MM.1S (cell line): ENCODE measurements at regions not wholly inside any gene's neighbourhood (a gene's known extent, or its start where the extent isn't known, plus 50 kb on each side); places are given as distances from the start of the nearest gene placed in this dataset.
"Not testable (repeated sequence)": the region's sequence is repeated elsewhere in the genome, so short reads cannot be mapped to it uniquely, and the experiment has no call there.

Experiments
- DNase-seq: peaks from one replicate; pipeline ENCODE4 v3.0.0-alpha.2; 2015
- H2AFZ ChIP-seq: fragments of 300-600 bp; sonication (generic); 2 replicates; pipeline ENCODE4 v1.6.0; 2016; ENCODE audit warnings: antibody characterized with exemption, low read length
- H3F3A ChIP-seq: fragments of 300-600 bp; sonication (generic); 2 replicates; pipeline ENCODE4 v1.6.1; 2016; ENCODE audit warnings: mild to moderate bottlenecking, antibody characterized with exemption, low read length, moderate library complexity, mixed read lengths; ENCODE audit not compliant: insufficient read depth
- H3K27ac ChIP-seq: fragments of 300-600 bp; sonication (generic); 2 replicates; pipeline ENCODE4 v1.5.1; 2016; ENCODE audit warnings: mild to moderate bottlenecking, low read length
- H3K27me3 ChIP-seq: fragments of 300-600 bp; sonication (generic); replicated peaks from 2 replicates; pipeline ENCODE4 v1.6.0; 2016; ENCODE audit warnings: low read length; ENCODE audit not compliant: insufficient read depth
- H3K36me3 ChIP-seq: fragments of 300-600 bp; sonication (generic); replicated peaks from 2 replicates; pipeline ENCODE4 v1.6.1; 2016; ENCODE audit warnings: mild to moderate bottlenecking, low read length, mixed read lengths; ENCODE audit not compliant: insufficient read depth
- H3K4me1 ChIP-seq: fragments of 300-600 bp; sonication (generic); 2 replicates; pipeline ENCODE4 v1.6.1; 2016; ENCODE audit warnings: low read length, mixed read lengths
- H3K4me2 ChIP-seq: fragments of 300-600 bp; sonication (generic); 2 replicates; pipeline ENCODE4 v1.6.0; 2016; ENCODE audit warnings: low read depth, low read length
- H3K4me3 ChIP-seq: fragments of 300-600 bp; sonication (generic); 2 replicates; pipeline ENCODE4 v1.5.1; 2016; ENCODE audit warnings: low read length, mixed read lengths
- H3K79me2 ChIP-seq: fragments of 300-600 bp; sonication (generic); 2 replicates; pipeline ENCODE4 v1.6.1; 2016; ENCODE audit warnings: mixed run types, low read length, mixed read lengths
- H3K9ac ChIP-seq: fragments of 300-600 bp; sonication (generic); 2 replicates; pipeline ENCODE4 v1.6.1; 2016; ENCODE audit warnings: low read length, mixed read lengths
- H3K9me2 ChIP-seq: fragments of 300-600 bp; sonication (generic); replicated peaks from 2 replicates; pipeline ENCODE4 v1.6.1; 2016; ENCODE audit warnings: mild to moderate bottlenecking, low read length, mixed read lengths; ENCODE audit not compliant: insufficient read depth
- H3K9me3 ChIP-seq: fragments of 300-600 bp; sonication (generic); replicated peaks from 2 replicates; pipeline ENCODE4 v1.6.1; 2016; ENCODE audit warnings: mild to moderate bottlenecking, low read length, mixed read lengths; ENCODE audit not compliant: insufficient read depth
- H4K20me1 ChIP-seq: fragments of 300-600 bp; sonication (generic); 2 replicates; pipeline ENCODE4 v1.6.1; 2016; ENCODE audit warnings: mild to moderate bottlenecking, low read length, moderate library complexity, mixed read lengths; ENCODE audit not compliant: insufficient read depth
- CTCF ChIP-seq: fragments of 300-600 bp; sonication (generic); IDR thresholded peaks from 2 replicates; pipeline ENCODE4 v1.5.1; 2016; ENCODE audit warnings: antibody characterized with exemption, low read length, mixed read lengths
- EZH2 ChIP-seq: fragments of 300-600 bp; sonication (generic); optimal IDR thresholded peaks from 2 replicates; pipeline ENCODE3; 2017; ENCODE audit warnings: low read depth, mild to moderate bottlenecking, antibody characterized with exemption, low read length, mixed read lengths
- EZH2phosphoT487 ChIP-seq: fragments of 300-600 bp; sonication (generic); IDR thresholded peaks from 2 replicates; pipeline ENCODE4 v1.6.1; 2018; ENCODE audit warnings: antibody characterized with exemption, low read length

- no peaks in the 10 kb centered on the region for H3K79me2 ChIP-seq
- no peak overlapping the region for H2AFZ ChIP-seq
- no peaks in the 10 kb centered on the region for H4K20me1 ChIP-seq
- no peak overlapping the region for H3K4me2 ChIP-seq
- no peaks in the 10 kb centered on the region for H3K9me2 ChIP-seq
- no peaks in the 10 kb centered on the region for H3K27me3 ChIP-seq
- DNase-seq: no peak
- no peaks in the 10 kb centered on the region for H3K36me3 ChIP-seq
- H3F3A ChIP-seq: no peaks in the 10 kb centered on the region
- H3K27ac ChIP-seq: no peak overlapping the region
- no peaks in the 10 kb centered on the region for H3K4me1 ChIP-seq
- H3K9me3 ChIP-seq: no peaks in the 10 kb centered on the region
- H3K4me3 ChIP-seq: no peak overlapping the region
- no peak overlapping the region for H3K9ac ChIP-seq
- TF ChIP-seq CTCF (no peak), EZH2 (no peak), EZH2phosphoT487 (no peak)
Measured at GRCh38 chr4:187000281-187000680, 276.6 kb upstream of the FAT1 start.

GRCh38 chr4:187002133-187002532 lies 278.5 kb upstream of the FAT1 start:
- H3K27me3 ChIP-seq, H3K4me2 ChIP-seq, H2AFZ ChIP-seq, H3F3A ChIP-seq, H3K9ac ChIP-seq, H3K4me3 ChIP-seq, H3K79me2 ChIP-seq, DNase-seq, H3K36me3 ChIP-seq, H3K27ac ChIP-seq, H4K20me1 ChIP-seq, H3K4me1 ChIP-seq, H3K9me2 ChIP-seq, H3K9me3 ChIP-seq: not testable (repeated sequence)

DNA sequence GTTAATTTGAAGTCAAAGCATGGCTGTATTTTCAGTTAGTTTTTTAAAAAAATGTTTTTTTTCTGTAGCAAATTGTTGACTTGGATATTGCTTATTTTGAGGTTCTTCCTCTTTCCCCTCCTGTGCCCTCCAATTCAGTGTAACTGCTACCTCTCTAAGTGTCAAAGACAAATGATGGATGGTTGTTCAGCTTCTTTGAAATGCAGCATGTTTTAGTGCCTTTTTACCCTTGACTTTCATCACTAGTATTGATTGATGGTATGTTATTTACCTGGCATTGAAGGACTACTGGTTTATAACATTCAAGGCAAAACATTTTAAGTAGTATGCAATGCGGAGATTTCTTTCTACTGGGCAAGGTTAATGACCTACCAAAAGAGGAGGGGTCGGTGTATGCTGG lies 281.0 kb upstream of the FAT1 start:
- H3K79me2 ChIP-seq: no peaks in the 10 kb centered on the region

DNA sequence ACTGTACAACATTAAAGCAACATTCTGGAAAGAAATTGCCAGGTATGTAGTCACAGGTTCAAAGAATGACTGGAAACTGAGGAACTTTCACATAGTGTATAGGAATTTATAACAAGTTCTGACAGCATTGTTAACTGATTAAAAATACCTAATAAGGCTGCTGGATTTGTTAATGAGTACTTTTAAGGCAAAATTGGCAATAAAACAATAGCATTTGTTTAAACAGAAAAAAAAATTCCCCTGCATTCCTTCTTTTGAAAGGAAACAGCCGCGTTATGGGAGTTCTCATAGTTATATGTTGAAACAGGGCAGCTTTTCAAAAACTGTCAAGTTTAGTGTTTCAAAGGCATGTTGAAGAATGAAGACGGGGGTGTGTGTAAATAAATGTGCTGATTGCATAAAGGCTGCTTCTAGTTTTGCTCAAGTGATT lies 282.5 kb upstream of the FAT1 start:
- no peaks in the 10 kb centered on the region for H4K20me1 ChIP-seq
- H3K27me3 ChIP-seq: no peaks in the 10 kb centered on the region
- TF ChIP-seq EZH2phosphoT487: no peak
- no peak for TF ChIP-seq EZH2
- no peak for TF ChIP-seq CTCF
- no peaks in the 10 kb centered on the region for H3K79me2 ChIP-seq
- H3K9me2 ChIP-seq: no peaks in the 10 kb centered on the region
- no peak overlapping the region for H2AFZ ChIP-seq
- H3K9ac ChIP-seq: no peak overlapping the region
- H3K27ac ChIP-seq: no peak overlapping the region
- H3K9me3 ChIP-seq: no peaks in the 10 kb centered on the region
- H3F3A ChIP-seq: no peaks in the 10 kb centered on the region
- no peak overlapping the region for H3K4me2 ChIP-seq
- DNase-seq: no peak
- H3K4me3 ChIP-seq: no peak overlapping the region
- no peaks in the 10 kb centered on the region for H3K4me1 ChIP-seq
- no peaks in the 10 kb centered on the region for H3K36me3 ChIP-seq

More for the DNA sequence above, 281.0 kb upstream of the FAT1 start:
- Histone ChIP-seq H2AFZ (no peak overlapping the region), H3K4me3 (no peak overlapping the region), H3K9me2 (no peaks in the 10 kb centered on the region), H4K20me1 (no peaks in the 10 kb centered on the region), H3K36me3 (no peaks in the 10 kb centered on the region), H3K4me2 (no peak overlapping the region), H3K27me3 (no peaks in the 10 kb centered on the region), H3K4me1 (no peaks in the 10 kb centered on the region), H3K9me3 (no peaks in the 10 kb centered on the region), H3K9ac (no peak overlapping the region), H3K27ac (no peak overlapping the region), H3F3A (no peaks in the 10 kb centered on the region)
- no peak for DNase-seq
- TF ChIP-seq CTCF: no peak
- TF ChIP-seq EZH2: no peak
- TF ChIP-seq EZH2phosphoT487: no peak
